DOHH2 (cell line): ENCODE measurements at regions not wholly inside any gene's neighbourhood (a gene's known extent, or its start where the extent isn't known, plus 50 kb on each side); places are given as distances from the start of the nearest gene placed in this dataset.

ENCODE experiments used
- H3F3A ChIP-seq: fragments of 200-600 bp; sonication (generic), shearing (Covaris generic); 2 replicates; pipeline ENCODE4 v1.6.0; 2016; ENCODE audit warnings: antibody characterized with exemption, mild to moderate bottlenecking; ENCODE audit not compliant: control insufficient read depth, insufficient read depth
- H3K27ac ChIP-seq: fragments of 200-600 bp; sonication (generic); 2 replicates; pipeline ENCODE4 v1.5.1; 2014; ENCODE audit warnings: low read depth, mild to moderate bottlenecking, low read length, moderate library complexity
- H3K27me3 ChIP-seq: fragments of 200-600 bp; sonication (generic); 2 replicates; pipeline ENCODE4 v1.6.1; 2014; ENCODE audit warnings: mild to moderate bottlenecking, low read length, mixed read lengths; ENCODE audit not compliant: control insufficient read depth
- H3K36me3 ChIP-seq: fragments of 200-600 bp; sonication (generic); 2 replicates; pipeline ENCODE4 v1.6.1; 2014; ENCODE audit warnings: mild to moderate bottlenecking, low read length, moderate library complexity, mixed read lengths; ENCODE audit not compliant: control insufficient read depth
- H3K4me1 ChIP-seq: fragments of 200-600 bp; sonication (generic); 2 replicates; pipeline ENCODE4 v1.6.1; 2014; ENCODE audit warnings: mild to moderate bottlenecking, low read length, mixed read lengths; ENCODE audit not compliant: control insufficient read depth
- H3K4me2 ChIP-seq: fragments of 200-600 bp; sonication (generic); 2 replicates; pipeline ENCODE4 v1.6.0; 2014; ENCODE audit warnings: mild to moderate bottlenecking, low read length, moderate library complexity
- H3K4me3 ChIP-seq: fragments of 200-600 bp; sonication (generic); 2 replicates; pipeline ENCODE4 v1.5.1; 2014; ENCODE audit warnings: mild to moderate bottlenecking, low read length, mixed read lengths
- H3K79me2 ChIP-seq: fragments of 200-600 bp; sonication (generic); 2 replicates; pipeline ENCODE4 v1.6.1; 2014; ENCODE audit warnings: mild to moderate bottlenecking, low read length, mixed read lengths; ENCODE audit not compliant: control insufficient read depth
- H3K9me2 ChIP-seq: fragments of 200-600 bp; sonication (generic); replicated peaks from 2 replicates; pipeline ENCODE4 v1.6.1; 2014; ENCODE audit warnings: mild to moderate bottlenecking, low read length, mixed read lengths; ENCODE audit not compliant: control insufficient read depth
- H3K9me3 ChIP-seq: fragments of 200-600 bp; sonication (generic); 2 replicates; pipeline ENCODE4 v1.6.1; 2014; ENCODE audit warnings: antibody characterized with exemption, low read length, mixed read lengths; ENCODE audit not compliant: control insufficient read depth, insufficient read depth
- H4K20me1 ChIP-seq: fragments of 200-600 bp; sonication (generic); 2 replicates; pipeline ENCODE4 v1.6.0; 2014; ENCODE audit warnings: low read depth, mild to moderate bottlenecking, antibody characterized with exemption, low read length, moderate library complexity; ENCODE audit not compliant: control insufficient read depth, insufficient read depth
- CTCF ChIP-seq: fragments of 200-600 bp; sonication (generic); IDR thresholded peaks from one replicate; pipeline ENCODE4 v1.5.1; 2014; ENCODE audit warnings: antibody characterized with exemption, mild to moderate bottlenecking, low read depth, low read length; ENCODE audit not compliant: poor library complexity, severe bottlenecking
- EZH2phosphoT487 ChIP-seq: fragments of 200-600 bp; sonication (generic); IDR thresholded peaks from 2 replicates; pipeline ENCODE4 v1.6.1; 2017; ENCODE audit warnings: borderline replicate concordance, mild to moderate bottlenecking, antibody characterized with exemption, low read length, moderate library complexity, mixed read lengths

DNA sequence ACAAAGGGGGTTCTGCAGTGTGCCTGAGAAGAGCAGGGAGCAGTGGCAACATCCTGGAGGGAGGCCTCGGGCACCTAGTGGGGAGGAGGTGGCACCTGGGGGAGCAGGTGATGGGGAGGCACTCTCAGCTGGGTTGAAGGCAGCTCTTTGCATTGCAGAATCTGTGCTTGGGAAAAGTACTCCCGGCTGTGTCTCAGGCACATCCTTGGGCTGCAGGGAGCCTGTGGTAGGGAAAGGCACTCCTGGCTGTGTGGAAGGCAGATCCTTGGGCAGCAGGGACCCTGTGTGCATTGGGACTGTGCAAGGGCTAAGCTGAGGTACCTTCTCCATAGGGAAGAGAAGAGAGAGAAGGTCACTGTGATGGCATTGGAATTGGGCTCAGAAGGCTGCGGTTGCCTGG, 52.8 kb upstream of the ANTXRL start:
- Histone ChIP-seq H3K9me3 (no peaks in the 10 kb centered on the region), H3K36me3 (no peaks in the 10 kb centered on the region), H3F3A (peaks cover 4% of the 10 kb centered on the region; the same call in 1 of the 2 replicates), H3K27me3 (no peaks in the 10 kb centered on the region), H3K9me2 (no peaks in the 10 kb centered on the region), H3K4me1 (no peaks in the 10 kb centered on the region), H3K4me2 (no peak overlapping the region), H3K27ac (no peak overlapping the region), H3K79me2 (no peaks in the 10 kb centered on the region), H4K20me1 (peaks cover 2% of the 10 kb centered on the region; the same call in 1 of the 2 replicates), H3K4me3 (no peak overlapping the region)
- TF ChIP-seq CTCF, result no peak
- no peak for TF ChIP-seq EZH2phosphoT487

- Histone ChIP-seq H3K4me2 (no peak overlapping the region), H3F3A (peaks cover 4% of the 10 kb centered on the region; the same call in 1 of the 2 replicates), H4K20me1 (no peaks in the 10 kb centered on the region), H3K9me2 (no peaks in the 10 kb centered on the region), H3K4me3 (no peak overlapping the region), H3K27ac (no peak overlapping the region), H3K36me3 (no peaks in the 10 kb centered on the region), H3K27me3 (no peaks in the 10 kb centered on the region), H3K79me2 (no peaks in the 10 kb centered on the region), H3K9me3 (no peaks in the 10 kb centered on the region), H3K4me1 (no peaks in the 10 kb centered on the region)
- no peak for TF ChIP-seq EZH2phosphoT487
- no peak for TF ChIP-seq CTCF
Measured at GRCh38 chr10:46234431-46235060, 52.3 kb upstream of the ANTXRL start.

- Histone ChIP-seq H3K79me2 (no peaks in the 10 kb centered on the region), H3K36me3 (no peaks in the 10 kb centered on the region), H3K9me3 (no peaks in the 10 kb centered on the region), H3K27me3 (no peaks in the 10 kb centered on the region), H4K20me1 (no peaks in the 10 kb centered on the region), H3K9me2 (no peaks in the 10 kb centered on the region), H3F3A (no peaks in the 10 kb centered on the region), H3K27ac (no peak overlapping the region), H3K4me1 (no peaks in the 10 kb centered on the region), H3K4me3 (no peak overlapping the region), H3K4me2 (no peak overlapping the region)
- TF ChIP-seq CTCF, result no peak
- no peak for TF ChIP-seq EZH2phosphoT487
Measured at GRCh38 chr10:46235705-46236545, 50.9 kb upstream of the ANTXRL start.
